NOMO-1 treated with dmso at 0.1 percent for 144 hours (cell line): ENCODE measurements at regions not wholly inside any gene's neighbourhood (a gene's known extent, or its start where the extent isn't known, plus 50 kb on each side); places are given as distances from the start of the nearest gene placed in this dataset.
"Not testable (repeated sequence)": the region's sequence is repeated elsewhere in the genome, so short reads cannot be mapped to it uniquely, and the experiment has no call there.

Experiments used
- DNase-seq: peaks from one replicate; lab custom pipeline; 2025; ENCODE audit not compliant: unreplicated experiment; lab: John Stamatoyannopoulos, UW

- DNase-seq = no peak
Observed at GRCh38 chr2:95685513-95685912, 93.7 kb downstream of the TRIM43 start.

GRCh38 chr2:95686056-95686825 lies 94.4 kb downstream of the TRIM43 start:
- not testable (repeated sequence) for DNase-seq

GRCh38 chr2:95687852-95688251 lies 96.1 kb downstream of the TRIM43 start:
- DNase-seq = not testable (repeated sequence)

GRCh38 chr2:95691210-95691609 lies 99.4 kb downstream of the TRIM43 start:
- DNase-seq = not testable (repeated sequence)

- DNase-seq = not testable (repeated sequence)
Observed at GRCh38 chr2:95693071-95693846, 101.5 kb downstream of the TRIM43 start.

GRCh38 chr2:95695613-95696012 lies 103.8 kb downstream of the TRIM43 start:
- DNase-seq = no peak

- no peak for DNase-seq
Observed at GRCh38 chr2:95698146-95698545, 106.3 kb downstream of the TRIM43 start.

- DNase-seq = not testable (repeated sequence)
Observed at GRCh38 chr2:95699201-95700184, 107.7 kb downstream of the TRIM43 start.

- peak; percentile 50 for DNase-seq
Observed at GRCh38 chr2:95700519-95700918, 108.7 kb downstream of the TRIM43 start.

- DNase-seq = no peak
Observed at GRCh38 chr2:95702471-95702870, 110.7 kb downstream of the TRIM43 start.

GRCh38 chr2:95707161-95707560 lies 115.4 kb downstream of the TRIM43 start:
- not testable (repeated sequence) for DNase-seq

GRCh38 chr2:95707837-95708236 lies 116.0 kb downstream of the TRIM43 start:
- DNase-seq = no peak

GRCh38 chr2:95709831-95710230 lies 118.0 kb downstream of the TRIM43 start:
- DNase-seq = no peak

- DNase-seq = not testable (repeated sequence)
Observed at GRCh38 chr2:95713470-95714177, 121.8 kb downstream of the TRIM43 start.

GRCh38 chr2:95714398-95714797 lies 122.6 kb downstream of the TRIM43 start:
- DNase-seq = not testable (repeated sequence)

- no peak for DNase-seq
Observed at GRCh38 chr2:95719473-95720060, 127.8 kb downstream of the TRIM43 start.

GRCh38 chr2:95721726-95722125 lies 129.9 kb downstream of the TRIM43 start:
- DNase-seq = no peak

- DNase-seq = no peak
Observed at GRCh38 chr2:95722131-95722697, 130.4 kb downstream of the TRIM43 start.

- not testable (repeated sequence) for DNase-seq
Observed at GRCh38 chr2:95723627-95724210, 131.9 kb downstream of the TRIM43 start.
